H1 (cell line): ENCODE measurements at regions not wholly inside any gene's neighbourhood (a gene's known extent, or its start where the extent isn't known, plus 50 kb on each side); places are given as distances from the start of the nearest gene placed in this dataset.

ENCODE experiments used
- CHD2 ChIP-seq: IDR thresholded peaks from 2 replicates; pipeline ENCODE4 v1.6.1; 2012; ENCODE audit warnings: low read length, improper control_type of control experiment
- FOSL1 ChIP-seq: IDR thresholded peaks from 2 replicates; pipeline ENCODE4 v1.6.1; 2011; ENCODE audit warnings: mild to moderate bottlenecking, low read depth, low read length, moderate library complexity; ENCODE audit not compliant: insufficient read depth
- HDAC6 ChIP-seq: IDR thresholded peaks from one replicate; pipeline ENCODE4 v1.7.1; 2012; ENCODE audit warnings: low read depth, mild to moderate bottlenecking, inconsistent platforms, low read length, moderate library complexity
- KDM4A ChIP-seq: IDR thresholded peaks from one replicate; pipeline ENCODE4 v1.7.1; 2012; ENCODE audit warnings: low read depth, mild to moderate bottlenecking, moderate library complexity, low read length, inconsistent platforms; ENCODE audit not compliant: severe bottlenecking
- RBBP5 ChIP-seq: IDR thresholded peaks from 2 replicates; pipeline ENCODE4 v1.7.1; 2012; ENCODE audit warnings: low read depth, mild to moderate bottlenecking, inconsistent platforms, low read length, moderate library complexity, borderline replicate concordance
- RXRA ChIP-seq: IDR thresholded peaks from 2 replicates; pipeline ENCODE4 v1.6.1; 2011; ENCODE audit warnings: low read depth, mild to moderate bottlenecking, low read length, moderate library complexity; ENCODE audit not compliant: insufficient read depth
- SIRT6 ChIP-seq: IDR thresholded peaks from one replicate; pipeline ENCODE4 v1.7.1; 2012; ENCODE audit warnings: low read length, inconsistent platforms

- TF ChIP-seq RXRA (no peak), KDM4A (no peak), HDAC6 (no peak), RBBP5 (no peak), CHD2 (no peak), SIRT6 (no peak), FOSL1 (no peak)
These were observed 204.8 kb upstream of the ARRDC4 start (continued) for GRCh38 chr15:97755726-97756125.
